PC-3 (cell line): ENCODE measurements at regions not wholly inside any gene's neighbourhood (a gene's known extent, or its start where the extent isn't known, plus 50 kb on each side); places are given as distances from the start of the nearest gene placed in this dataset.

Experiments used
- CTCF ChIP-seq: fragments of 300-600 bp; sonication (generic); conservative IDR thresholded peaks from 2 replicates; pipeline ENCODE4 v1.5.1; 2017; ENCODE audit warnings: antibody characterized with exemption, low read depth, mild to moderate bottlenecking, low read length
- EZH2 ChIP-seq: fragments of 300-600 bp; sonication (generic); IDR thresholded peaks from one replicate; pipeline ENCODE4 v1.6.1; 2017; ENCODE audit warnings: antibody characterized with exemption, mild to moderate bottlenecking, low read length; ENCODE audit not compliant: unreplicated experiment
- EZH2phosphoT487 ChIP-seq: fragments of 300-600 bp; sonication (generic); IDR thresholded peaks from 2 replicates; pipeline ENCODE4 v1.6.1; 2018; ENCODE audit warnings: mild to moderate bottlenecking, antibody characterized with exemption, low read length, borderline replicate concordance

GRCh38 chr18:73715210-73715670 is 432.4 kb downstream of the FBXO15 start:
- TF ChIP-seq EZH2 = no peak
- TF ChIP-seq CTCF = no peak
- no peak for TF ChIP-seq EZH2phosphoT487
